ENCODE measurements at regions not wholly inside any gene's neighbourhood (a gene's known extent, or its start where the extent isn't known, plus 50 kb on each side); places are given as distances from the start of the nearest gene placed in this dataset.

DNA sequence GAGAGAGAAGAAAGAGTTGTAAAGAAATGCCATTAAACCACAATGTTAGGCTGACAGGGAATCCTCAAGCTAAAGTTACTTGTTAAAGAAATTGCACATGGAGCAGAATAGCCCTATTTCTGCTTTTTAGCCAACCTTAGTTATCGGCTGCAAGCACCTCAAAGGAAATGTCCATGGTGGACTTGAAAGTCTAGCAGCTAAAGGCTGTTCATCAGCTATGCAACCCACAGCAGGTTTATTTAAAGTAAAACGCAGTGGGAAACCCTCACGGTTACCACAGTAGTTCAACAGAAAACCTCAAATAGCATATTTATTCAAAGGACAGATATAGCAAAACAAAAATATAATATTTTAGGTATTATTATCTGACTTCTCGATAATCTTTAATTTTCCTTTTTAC is 967.2 kb downstream of the IGSF11 start:
- TF ChIP-seq SP1 (IDR thresholded peaks at IDR 0.05) = no peak
- no peak for TF ChIP-seq CTBP1 (IDR thresholded peaks at IDR 0.05; ENCODE audit: borderline replicate concordance)
- no peak for TF ChIP-seq SUZ12 (IDR thresholded peaks at IDR 0.05)
- TF ChIP-seq ELF4 (IDR thresholded peaks at IDR 0.05) = no peak
- TF ChIP-seq BHLHE40 (IDR thresholded peaks at IDR 0.05; ENCODE audit: borderline replicate concordance) = no peak
- no peak for TF ChIP-seq PKNOX1 (IDR thresholded peaks at IDR 0.05)
- TF ChIP-seq ARNT (IDR thresholded peaks at IDR 0.05) = no peak
- no peak for TF ChIP-seq FOXM1 (IDR thresholded peaks at IDR 0.05; ENCODE audit: borderline replicate concordance)
- no peak for TF ChIP-seq TARDBP (IDR thresholded peaks at IDR 0.05)
- TF ChIP-seq L3MBTL2 (conservative IDR thresholded peaks at IDR 0.05) = no peak
